Testis (tissue), 2 donors: ENCODE measurements at regions not wholly inside any gene's neighbourhood (a gene's known extent, or its start where the extent isn't known, plus 50 kb on each side); places are given as distances from the start of the nearest gene placed in this dataset.

Experiments
- DNase-seq: peaks from one replicate; pipeline ENCODE4 v3.0.0-alpha.2; 2019
- H3K27ac ChIP-seq, 2 donors: fragments of 200-600 bp; sonication (generic); one replicate each; pipeline ENCODE4 v1.5.1; 2019
- H3K27me3 ChIP-seq: fragments of 200-600 bp; sonication (generic); one replicate; pipeline ENCODE4 v1.5.1; 2019
- H3K36me3 ChIP-seq: fragments of 200-600 bp; sonication (generic); one replicate; pipeline ENCODE4 v1.5.1; 2017; ENCODE audit warnings: low read depth; ENCODE audit errors: missing control alignments
- H3K4me1 ChIP-seq: fragments of 200-600 bp; sonication (generic); one replicate; pipeline ENCODE4 v1.5.1; 2019
- H3K4me3 ChIP-seq, 2 donors: fragments of 200-600 bp; sonication (generic); one replicate each; pipeline ENCODE4 v1.5.1; 2017 to 2019
- H3K9me3 ChIP-seq: fragments of 200-600 bp; sonication (generic); one replicate; pipeline ENCODE4 v1.5.1; 2017
- CTCF ChIP-seq, 3 experiments: fragments of 450-650 bp in 2 of 3; fragments of 200-600 bp in 1 of 3; sonication (generic) in 1 of 3; IDR thresholded peaks; one replicate each; pipeline ENCODE4 v1.5.1; 2016 to 2019; ENCODE audit warnings: antibody characterized with exemption in 3 of 3, mild to moderate bottlenecking in 2 of 3, moderate library complexity in 1 of 3
- POLR2A ChIP-seq: fragments of 450-650 bp; IDR thresholded peaks from one replicate; pipeline ENCODE4 v1.6.1; 2017; ENCODE audit warnings: antibody characterized with exemption, mild to moderate bottlenecking, moderate library complexity
- WGBS, 2 donors: methylation state at CpG; one replicate each; pipeline ENCODE4 v1.1.5; 2018; 5-methylcytosine and 5-hydroxymethylcytosine counted together
- intact Hi-C: fragments of 100-400 bp; cut with DNase I; formaldehyde crosslinking; loops from one replicate; pipeline ENCODE4 v1.15.1; 2023; ENCODE audit warnings: low total_unique reads

- WGBS, 2 donors: 84 to 92% methylated on average over 5 of the region's 5 CpGs
- intact Hi-C loops: no loop called here
These were observed 132.8 kb upstream of the RAP1B start for GRCh38 chr12:68477906-68478305.

GRCh38 chr12:68478516-68479260 is 132.0 kb upstream of the RAP1B start:
- no peak for TF ChIP-seq CTCF (IDR thresholded peaks at IDR 0.05)
- TF ChIP-seq POLR2A: no peak
- H3K4me1 ChIP-seq: no peaks in the 10 kb centered on the region
- H3K27me3 ChIP-seq: no peaks in the 10 kb centered on the region
- no peaks in the 10 kb centered on the region for H3K9me3 ChIP-seq
- H3K4me3 ChIP-seq: no peak overlapping the region
- no peak for DNase-seq
- 77 to 91% methylated on average over 1 of the region's 1 CpG for WGBS, 2 donors
- no peak overlapping the region for H3K27ac ChIP-seq
- H3K36me3 ChIP-seq: no peaks in the 10 kb centered on the region
- intact Hi-C loops: no loop called here

More at GRCh38 chr12:68477906-68478305, 132.8 kb upstream of the RAP1B start:
- H3K4me3 ChIP-seq: no peak overlapping the region
- no peaks in the 10 kb centered on the region for H3K36me3 ChIP-seq
- H3K27ac ChIP-seq: no peak overlapping the region
- H3K9me3 ChIP-seq: no peaks in the 10 kb centered on the region
- no peaks in the 10 kb centered on the region for H3K27me3 ChIP-seq
- no peaks in the 10 kb centered on the region for H3K4me1 ChIP-seq
- DNase-seq: no peak
- TF ChIP-seq CTCF (IDR thresholded peaks at IDR 0.05): no peak
- TF ChIP-seq POLR2A: no peak

- Histone ChIP-seq H3K4me1 (no peaks in the 10 kb centered on the region), H3K27ac (no peak overlapping the region), H3K36me3 (no peaks in the 10 kb centered on the region), H3K9me3 (no peaks in the 10 kb centered on the region), H3K4me3 (no peak overlapping the region), H3K27me3 (no peaks in the 10 kb centered on the region)
- TF ChIP-seq POLR2A: no peak
- no peak for TF ChIP-seq CTCF (IDR thresholded peaks at IDR 0.05)
- DNase-seq: no peak
- WGBS, 2 donors: 80 to 86% methylated on average over 4 of the region's 4 CpGs
- intact Hi-C loops: no loop called here
These were observed 131.3 kb upstream of the RAP1B start for GRCh38 chr12:68479261-68479895.

- TF ChIP-seq POLR2A (no peak), CTCF (IDR thresholded peaks at IDR 0.05) (no peak)
- 80 to 89% methylated on average over 2 of the region's 2 CpGs for WGBS, 2 donors
- H3K4me1 ChIP-seq: no peaks in the 10 kb centered on the region
- H3K27ac ChIP-seq: no peak overlapping the region
- H3K27me3 ChIP-seq: no peaks in the 10 kb centered on the region
- no peak overlapping the region for H3K4me3 ChIP-seq
- intact Hi-C loops: no loop called here
- H3K36me3 ChIP-seq: no peaks in the 10 kb centered on the region
- H3K9me3 ChIP-seq: no peaks in the 10 kb centered on the region
- DNase-seq: no peak
These were observed 130.8 kb upstream of the RAP1B start for GRCh38 chr12:68479896-68480291.

- Histone ChIP-seq H3K4me3 (no peak overlapping the region), H3K4me1 (no peaks in the 10 kb centered on the region), H3K36me3 (no peaks in the 10 kb centered on the region), H3K9me3 (no peaks in the 10 kb centered on the region), H3K27ac (no peak overlapping the region), H3K27me3 (no peaks in the 10 kb centered on the region)
- intact Hi-C loops: no loop called here
- DNase-seq: no peak
- TF ChIP-seq CTCF (IDR thresholded peaks at IDR 0.05) (no peak), POLR2A (no peak)
These were observed 130.2 kb upstream of the RAP1B start for GRCh38 chr12:68480526-68480925.
